HCT116 (cell line): ENCODE measurements at regions not wholly inside any gene's neighbourhood (a gene's known extent, or its start where the extent isn't known, plus 50 kb on each side); places are given as distances from the start of the nearest gene placed in this dataset.
"Not testable (repeated sequence)": the region's sequence is repeated elsewhere in the genome, so short reads cannot be mapped to it uniquely, and the experiment has no call there.

Experiments used
- CEBPB ChIP-seq: IDR thresholded peaks from 2 replicates; pipeline ENCODE4 v1.6.1; 2012; ENCODE audit warnings: low read depth
- EZH2phosphoT487 ChIP-seq: fragments of 200-600 bp; IDR thresholded peaks from 2 replicates; pipeline ENCODE4 v1.6.1; 2018; ENCODE audit warnings: antibody characterized with exemption, borderline replicate concordance
- JUND ChIP-seq: IDR thresholded peaks from 2 replicates; pipeline ENCODE4 v1.6.1; 2012
- POLR2A ChIP-seq: IDR thresholded peaks from 2 replicates; pipeline ENCODE4 v1.7.0; 2011; ENCODE audit warnings: borderline replicate concordance; ENCODE audit not compliant: insufficient read depth, insufficient read length; ENCODE audit errors: extremely low read depth
- POLR2AphosphoS5 ChIP-seq: IDR thresholded peaks from 2 replicates; pipeline ENCODE4 v1.6.1; 2011; ENCODE audit warnings: mild to moderate bottlenecking, low read depth, low read length, moderate library complexity
- SP1 ChIP-seq: IDR thresholded peaks from 2 replicates; pipeline ENCODE4 v1.6.1; 2012; ENCODE audit warnings: low read depth
- TCF7L2 ChIP-seq: IDR thresholded peaks from 2 replicates; pipeline ENCODE4 v1.7.0; 2011; ENCODE audit warnings: borderline replicate concordance, inconsistent platforms; ENCODE audit not compliant: insufficient read depth, insufficient read length; ENCODE audit errors: extremely low read depth
- YY1 ChIP-seq: IDR thresholded peaks from 2 replicates; pipeline ENCODE4 v1.6.1; 2011; ENCODE audit warnings: low read length, low read depth, moderate library complexity, mild to moderate bottlenecking; ENCODE audit not compliant: insufficient replicate concordance; ENCODE audit errors: extremely low read depth
- ZNF274 ChIP-seq: fragments of 200-500 bp; sonication (Bioruptor generic); IDR thresholded peaks from 2 replicates; pipeline ENCODE4 v1.6.1; 2014; ENCODE audit warnings: mild to moderate bottlenecking, low read depth, low read length, inconsistent platforms
- TF ChIP-seq, protein P1 (sequence below), 3 experiments: fragments of 200-600 bp in 1 of 3; sonication (generic) in 1 of 3; IDR thresholded peaks in 2 of 3; conservative IDR thresholded peaks in 1 of 3; 2 replicates each; pipeline ENCODE4 v1.5.1; 2012 to 2017; ENCODE audit warnings: low read depth in 2 of 3, low read length in 2 of 3, antibody characterized with exemption in 1 of 3, borderline replicate concordance in 1 of 3, control low read depth in 1 of 3, mild to moderate bottlenecking in 1 of 3, mixed read lengths in 1 of 3, mixed run types in 1 of 3, moderate library complexity in 1 of 3; ENCODE audit not compliant: insufficient read depth in 1 of 3

DNA sequence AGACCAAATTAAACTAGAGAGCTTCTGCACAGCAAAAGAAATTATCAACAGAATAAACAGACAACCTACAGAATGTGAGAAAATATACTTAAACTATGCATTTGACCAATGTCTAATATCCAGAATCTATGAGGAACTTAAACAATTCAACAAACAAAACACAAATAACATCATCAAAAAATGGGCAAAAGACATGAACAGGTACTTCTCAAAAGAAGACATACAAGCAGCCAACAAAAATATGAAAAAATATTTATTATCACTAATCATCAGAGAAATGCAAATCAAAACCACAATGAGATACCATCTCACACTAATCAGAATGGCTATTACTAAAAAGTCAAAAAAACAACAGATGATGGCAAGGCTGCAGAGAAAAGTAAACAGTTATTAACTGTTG lies 236.2 kb upstream of the FAT3 start:
- TF ChIP-seq CEBPB, ZNF274, TCF7L2, EZH2phosphoT487, POLR2AphosphoS5, JUND, POLR2A, YY1, SP1: not testable (repeated sequence)
- TF ChIP-seq, protein P1, sequence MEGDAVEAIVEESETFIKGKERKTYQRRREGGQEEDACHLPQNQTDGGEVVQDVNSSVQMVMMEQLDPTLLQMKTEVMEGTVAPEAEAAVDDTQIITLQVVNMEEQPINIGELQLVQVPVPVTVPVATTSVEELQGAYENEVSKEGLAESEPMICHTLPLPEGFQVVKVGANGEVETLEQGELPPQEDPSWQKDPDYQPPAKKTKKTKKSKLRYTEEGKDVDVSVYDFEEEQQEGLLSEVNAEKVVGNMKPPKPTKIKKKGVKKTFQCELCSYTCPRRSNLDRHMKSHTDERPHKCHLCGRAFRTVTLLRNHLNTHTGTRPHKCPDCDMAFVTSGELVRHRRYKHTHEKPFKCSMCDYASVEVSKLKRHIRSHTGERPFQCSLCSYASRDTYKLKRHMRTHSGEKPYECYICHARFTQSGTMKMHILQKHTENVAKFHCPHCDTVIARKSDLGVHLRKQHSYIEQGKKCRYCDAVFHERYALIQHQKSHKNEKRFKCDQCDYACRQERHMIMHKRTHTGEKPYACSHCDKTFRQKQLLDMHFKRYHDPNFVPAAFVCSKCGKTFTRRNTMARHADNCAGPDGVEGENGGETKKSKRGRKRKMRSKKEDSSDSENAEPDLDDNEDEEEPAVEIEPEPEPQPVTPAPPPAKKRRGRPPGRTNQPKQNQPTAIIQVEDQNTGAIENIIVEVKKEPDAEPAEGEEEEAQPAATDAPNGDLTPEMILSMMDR (IDR thresholded peaks at IDR 0.05 in 2 of 3, conservative IDR thresholded peaks at IDR 0.05 in 1 of 3; ENCODE audit: borderline replicate concordance in 1 of 3, insufficient read depth in 1 of 3, low read depth in 2 of 3, low read length in 2 of 3) = not testable (repeated sequence)
